ENCODE measurements at regions not wholly inside any gene's neighbourhood (a gene's known extent, or its start where the extent isn't known, plus 50 kb on each side); places are given as distances from the start of the nearest gene placed in this dataset.

- Histone ChIP-seq H3K27ac (ENCODE audit: low read depth, low read length) (no peak overlapping the region), H3K27me3 (ENCODE audit: control insufficient read depth, insufficient read depth, low read length) (no peaks in the 10 kb centered on the region), H3K36me3 (ENCODE audit: control insufficient read depth, insufficient read depth, low read length) (peaks cover 14% of the 10 kb centered on the region), H3K4me1 (ENCODE audit: control insufficient read depth, insufficient read depth, low read length) (peaks cover 21% of the 10 kb centered on the region), H3K9ac (ENCODE audit: low read length) (no peak overlapping the region), H3K4me3 (ENCODE audit: low read length) (no peak overlapping the region)
Observed at GRCh38 chr12:124448241-124448954, 119.0 kb downstream of the NCOR2 start.

DNA sequence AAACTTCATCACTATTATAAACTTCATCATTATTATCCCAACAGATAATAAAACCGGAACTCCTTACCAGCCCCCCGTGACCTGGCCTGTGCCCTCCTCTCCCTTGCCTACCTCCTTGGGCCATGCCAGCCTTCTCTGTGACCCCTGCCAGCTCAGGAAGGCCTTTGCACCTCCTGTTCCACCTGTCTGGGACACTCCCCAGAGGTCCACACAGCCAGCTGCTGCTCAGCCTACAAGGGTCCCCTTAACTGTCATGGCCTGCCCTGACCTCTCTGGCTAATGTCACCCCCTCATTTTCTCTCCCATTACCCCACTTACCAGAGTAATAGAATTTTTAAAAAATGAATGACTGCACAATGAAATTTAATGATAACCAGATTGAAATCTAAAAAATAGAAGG, 121.0 kb downstream of the NCOR2 start:
- H3K27me3 ChIP-seq (ENCODE audit: control insufficient read depth, insufficient read depth, low read length), result no peaks in the 10 kb centered on the region
- H3K9ac ChIP-seq (ENCODE audit: low read length), result no peak overlapping the region
- H3K27ac ChIP-seq (ENCODE audit: low read depth, low read length), result no peak overlapping the region
- no peak overlapping the region for H3K4me3 ChIP-seq (ENCODE audit: low read length)
- H3K36me3 ChIP-seq (ENCODE audit: control insufficient read depth, insufficient read depth, low read length), result peaks cover 17% of the 10 kb centered on the region
- H3K4me1 ChIP-seq (ENCODE audit: control insufficient read depth, insufficient read depth, low read length), result peaks cover 15% of the 10 kb centered on the region

DNA sequence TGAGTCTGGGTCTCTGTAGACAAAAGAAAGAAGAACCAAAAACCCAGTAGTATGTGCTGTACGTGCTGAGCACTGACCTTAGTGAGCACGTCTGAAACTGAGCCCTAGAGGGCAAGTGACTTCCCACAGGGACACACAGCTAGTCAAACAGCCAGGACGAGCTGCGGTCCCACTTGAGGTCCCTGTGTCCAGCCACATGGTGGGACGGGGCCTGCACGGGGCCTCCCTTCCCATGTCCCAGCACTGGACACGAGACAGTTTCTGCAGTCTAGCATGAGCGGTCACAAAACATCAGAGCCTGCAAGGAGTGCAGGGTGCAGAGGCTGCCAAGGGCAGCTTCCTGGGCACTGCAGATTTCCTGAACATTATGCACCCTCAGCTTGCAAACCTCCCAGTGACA, 121.6 kb downstream of the NCOR2 start:
- Histone ChIP-seq H3K4me1 (ENCODE audit: control insufficient read depth, insufficient read depth, low read length) (peaks cover 13% of the 10 kb centered on the region), H3K9ac (ENCODE audit: low read length) (no peak overlapping the region), H3K36me3 (ENCODE audit: control insufficient read depth, insufficient read depth, low read length) (peaks cover 14% of the 10 kb centered on the region), H3K27ac (ENCODE audit: low read depth, low read length) (no peak overlapping the region), H3K27me3 (ENCODE audit: control insufficient read depth, insufficient read depth, low read length) (no peaks in the 10 kb centered on the region), H3K4me3 (ENCODE audit: low read length) (no peak overlapping the region)

- Histone ChIP-seq H3K4me1 (ENCODE audit: control insufficient read depth, insufficient read depth, low read length) (peaks cover 13% of the 10 kb centered on the region), H3K4me3 (ENCODE audit: low read length) (no peak overlapping the region), H3K9ac (ENCODE audit: low read length) (no peak overlapping the region), H3K27ac (ENCODE audit: low read depth, low read length) (peak overlapping the region; percentile 66), H3K27me3 (ENCODE audit: control insufficient read depth, insufficient read depth, low read length) (no peaks in the 10 kb centered on the region), H3K36me3 (ENCODE audit: control insufficient read depth, insufficient read depth, low read length) (peaks cover 9% of the 10 kb centered on the region)
Observed at GRCh38 chr12:124445121-124445718, 122.2 kb downstream of the NCOR2 start.

- Histone ChIP-seq H3K36me3 (ENCODE audit: control insufficient read depth, insufficient read depth, low read length) (peaks cover 9% of the 10 kb centered on the region), H3K4me3 (ENCODE audit: low read length) (no peak overlapping the region), H3K27ac (ENCODE audit: low read depth, low read length) (peak overlapping the region; percentile 66), H3K27me3 (ENCODE audit: control insufficient read depth, insufficient read depth, low read length) (no peaks in the 10 kb centered on the region), H3K4me1 (ENCODE audit: control insufficient read depth, insufficient read depth, low read length) (peaks cover 7% of the 10 kb centered on the region), H3K9ac (ENCODE audit: low read length) (no peak overlapping the region)
Observed at GRCh38 chr12:124443931-124444712, 123.3 kb downstream of the NCOR2 start.

GRCh38 chr12:124442772-124443445, 124.5 kb downstream of the NCOR2 start:
- Histone ChIP-seq H3K36me3 (ENCODE audit: control insufficient read depth, insufficient read depth, low read length) (peaks cover 7% of the 10 kb centered on the region), H3K4me3 (ENCODE audit: low read length) (no peak overlapping the region), H3K27ac (ENCODE audit: low read depth, low read length) (peak overlapping the region; percentile 22), H3K9ac (ENCODE audit: low read length) (no peak overlapping the region), H3K27me3 (ENCODE audit: control insufficient read depth, insufficient read depth, low read length) (no peaks in the 10 kb centered on the region), H3K4me1 (ENCODE audit: control insufficient read depth, insufficient read depth, low read length) (peaks cover 7% of the 10 kb centered on the region)

GRCh38 chr12:124442281-124442680, 125.1 kb downstream of the NCOR2 start:
- Histone ChIP-seq H3K4me1 (ENCODE audit: control insufficient read depth, insufficient read depth, low read length) (peaks cover 7% of the 10 kb centered on the region), H3K27ac (ENCODE audit: low read depth, low read length) (peak overlapping the region; percentile 22), H3K27me3 (ENCODE audit: control insufficient read depth, insufficient read depth, low read length) (no peaks in the 10 kb centered on the region), H3K9ac (ENCODE audit: low read length) (no peak overlapping the region), H3K36me3 (ENCODE audit: control insufficient read depth, insufficient read depth, low read length) (peaks cover 7% of the 10 kb centered on the region), H3K4me3 (ENCODE audit: low read length) (no peak overlapping the region)

- Histone ChIP-seq H3K36me3 (ENCODE audit: control insufficient read depth, insufficient read depth, low read length) (peaks cover 7% of the 10 kb centered on the region), H3K9ac (ENCODE audit: low read length) (no peak overlapping the region), H3K27me3 (ENCODE audit: control insufficient read depth, insufficient read depth, low read length) (no peaks in the 10 kb centered on the region), H3K4me1 (ENCODE audit: control insufficient read depth, insufficient read depth, low read length) (peaks cover 7% of the 10 kb centered on the region), H3K4me3 (ENCODE audit: low read length) (no peak overlapping the region), H3K27ac (ENCODE audit: low read depth, low read length) (peak overlapping the region; percentile 30)
Observed at GRCh38 chr12:124441443-124442194, 125.8 kb downstream of the NCOR2 start.

GRCh38 chr12:124440841-124441381, 126.5 kb downstream of the NCOR2 start:
- peaks cover 7% of the 10 kb centered on the region for H3K4me1 ChIP-seq (ENCODE audit: control insufficient read depth, insufficient read depth, low read length)
- no peak overlapping the region for H3K9ac ChIP-seq (ENCODE audit: low read length)
- peak overlapping the region; percentile 4 for H3K27ac ChIP-seq (ENCODE audit: low read depth, low read length)
- H3K36me3 ChIP-seq (ENCODE audit: control insufficient read depth, insufficient read depth, low read length), result peaks cover 11% of the 10 kb centered on the region
- H3K27me3 ChIP-seq (ENCODE audit: control insufficient read depth, insufficient read depth, low read length), result no peaks in the 10 kb centered on the region
- H3K4me3 ChIP-seq (ENCODE audit: low read length), result no peak overlapping the region

DNA sequence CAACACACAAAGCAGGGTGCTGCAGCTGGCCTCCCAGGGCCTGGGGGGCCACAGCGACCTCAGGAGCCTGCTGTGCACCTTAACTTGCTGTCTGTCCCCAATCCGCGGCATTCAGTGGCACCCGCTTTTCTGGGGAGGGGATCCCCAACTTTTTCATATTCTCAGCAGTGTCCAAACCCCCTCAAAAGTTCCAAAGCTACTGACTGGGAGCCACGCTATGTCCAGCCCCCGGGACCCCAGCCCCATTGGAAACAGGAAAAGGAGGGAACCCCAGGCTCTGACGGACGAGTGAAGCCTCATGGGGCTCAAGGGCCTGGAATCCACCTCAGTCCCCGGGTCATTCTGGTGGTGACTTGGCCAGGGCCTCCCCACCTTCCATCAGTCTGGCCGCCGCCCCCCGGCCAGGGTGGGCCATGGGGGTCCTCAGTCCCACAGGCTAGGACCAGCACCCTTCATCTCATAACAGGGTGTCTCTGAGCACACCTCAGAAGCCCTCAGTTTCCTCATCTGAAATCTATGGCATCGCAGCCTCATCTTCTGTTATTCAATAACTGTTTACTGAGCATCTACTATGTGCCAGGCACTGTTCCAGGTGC, 127.3 kb downstream of the NCOR2 start:
- Histone ChIP-seq H3K4me1 (ENCODE audit: control insufficient read depth, insufficient read depth, low read length) (peaks cover 7% of the 10 kb centered on the region), H3K9ac (ENCODE audit: low read length) (no peak overlapping the region), H3K36me3 (ENCODE audit: control insufficient read depth, insufficient read depth, low read length) (peaks cover 15% of the 10 kb centered on the region), H3K27me3 (ENCODE audit: control insufficient read depth, insufficient read depth, low read length) (no peaks in the 10 kb centered on the region), H3K4me3 (ENCODE audit: low read length) (no peak overlapping the region), H3K27ac (ENCODE audit: low read depth, low read length) (peak overlapping the region; percentile 16)

GRCh38 chr12:124438437-124439056, 128.9 kb downstream of the NCOR2 start:
- Histone ChIP-seq H3K27ac (ENCODE audit: low read depth, low read length) (peak overlapping the region; percentile 16), H3K36me3 (ENCODE audit: control insufficient read depth, insufficient read depth, low read length) (peaks cover 15% of the 10 kb centered on the region)

More at GRCh38 chr12:124438437-124439056, 128.9 kb downstream of the NCOR2 start:
- no peak overlapping the region for H3K4me3 ChIP-seq (ENCODE audit: low read length)
- no peak overlapping the region for H3K9ac ChIP-seq (ENCODE audit: low read length)
- no peaks in the 10 kb centered on the region for H3K4me1 ChIP-seq (ENCODE audit: control insufficient read depth, insufficient read depth, low read length)
- no peaks in the 10 kb centered on the region for H3K27me3 ChIP-seq (ENCODE audit: control insufficient read depth, insufficient read depth, low read length)

Measured in rectal smooth muscle tissue (tissue), 1 donor.